COR-L47 (cell line): ENCODE measurements at regions not wholly inside any gene's neighbourhood (a gene's known extent, or its start where the extent isn't known, plus 50 kb on each side); places are given as distances from the start of the nearest gene placed in this dataset.

Source experiments
- DNase-seq: peaks from one replicate; lab custom pipeline; 2025; lab: John Stamatoyannopoulos, UW

DNA sequence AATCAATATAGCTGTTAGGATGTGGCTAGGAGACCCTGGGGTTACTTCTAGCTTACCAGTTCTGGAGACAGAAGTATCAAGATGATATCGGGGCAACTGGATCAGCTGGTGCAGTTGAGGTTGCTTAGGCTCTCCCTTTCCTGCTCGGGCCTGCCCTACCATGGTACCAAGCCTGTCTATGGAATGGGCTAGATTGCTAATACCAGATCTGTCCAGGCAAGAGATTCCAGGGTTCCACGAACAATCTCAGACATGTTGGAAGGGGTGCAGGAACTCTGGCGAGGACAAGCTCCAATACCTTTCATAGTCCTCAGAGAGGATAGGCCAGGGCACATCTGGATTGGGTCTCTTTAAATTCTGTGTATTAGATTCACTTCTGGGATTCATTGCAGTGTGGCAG, 53.8 kb downstream of the ADM start:
- DNase-seq = no peak

DNA sequence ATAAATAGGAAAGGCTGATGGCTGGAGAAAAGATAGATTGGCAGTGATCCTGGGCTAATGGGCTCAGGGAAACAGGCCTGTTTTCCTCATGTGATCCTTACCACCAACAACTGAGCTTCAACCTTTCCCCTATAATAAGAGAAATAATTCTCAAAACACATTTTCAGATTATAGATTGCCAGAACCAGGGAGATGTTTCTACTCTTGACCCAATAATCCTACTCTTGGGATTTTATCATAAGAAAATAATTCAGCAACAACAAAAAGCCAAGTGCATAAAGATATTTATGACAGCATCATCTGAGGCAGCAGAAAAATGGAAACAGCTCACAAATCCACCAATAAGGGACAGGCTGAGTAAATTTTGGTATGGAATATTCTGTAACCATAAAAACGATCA, 54.3 kb downstream of the ADM start:
- DNase-seq = no peak

DNA sequence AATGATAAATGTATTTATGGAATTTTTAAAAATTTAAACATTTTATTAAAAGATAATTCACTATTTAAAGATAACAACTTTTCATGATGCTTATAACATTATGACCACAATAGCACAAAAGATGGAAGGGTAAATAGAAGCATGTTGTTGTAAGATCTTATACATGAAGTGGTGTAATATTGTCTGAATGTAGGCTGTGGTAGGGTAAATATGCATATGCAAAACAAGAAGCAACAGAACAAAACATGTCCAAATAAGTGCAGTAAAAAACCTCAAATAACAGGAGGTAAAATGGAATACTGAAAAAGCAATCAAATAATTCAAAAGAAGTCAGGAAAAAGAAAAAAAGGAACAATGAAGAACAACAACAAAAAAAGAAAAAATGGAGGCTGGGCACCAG, 56.0 kb downstream of the ADM start:
- DNase-seq = no peak

DNA sequence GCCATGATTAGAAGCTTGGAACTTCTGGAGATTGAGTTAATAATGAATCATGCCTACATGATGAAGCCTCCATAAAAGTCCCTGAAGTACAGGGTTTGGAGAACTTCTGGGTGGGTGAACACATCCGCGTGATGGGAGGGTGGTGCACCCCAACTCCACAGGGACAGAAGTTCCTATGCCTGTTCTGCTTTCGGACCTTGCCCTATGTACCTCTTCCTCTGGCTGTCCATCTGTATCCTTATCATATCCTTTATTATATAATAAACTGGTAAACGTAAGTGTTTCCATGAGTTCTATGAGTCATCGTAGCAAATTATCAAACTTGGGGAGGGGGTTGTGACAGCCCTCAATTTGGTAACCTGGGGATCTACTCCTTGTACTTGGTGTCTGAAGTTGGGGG, 60.2 kb downstream of the ADM start:
- DNase-seq = no peak

DNA sequence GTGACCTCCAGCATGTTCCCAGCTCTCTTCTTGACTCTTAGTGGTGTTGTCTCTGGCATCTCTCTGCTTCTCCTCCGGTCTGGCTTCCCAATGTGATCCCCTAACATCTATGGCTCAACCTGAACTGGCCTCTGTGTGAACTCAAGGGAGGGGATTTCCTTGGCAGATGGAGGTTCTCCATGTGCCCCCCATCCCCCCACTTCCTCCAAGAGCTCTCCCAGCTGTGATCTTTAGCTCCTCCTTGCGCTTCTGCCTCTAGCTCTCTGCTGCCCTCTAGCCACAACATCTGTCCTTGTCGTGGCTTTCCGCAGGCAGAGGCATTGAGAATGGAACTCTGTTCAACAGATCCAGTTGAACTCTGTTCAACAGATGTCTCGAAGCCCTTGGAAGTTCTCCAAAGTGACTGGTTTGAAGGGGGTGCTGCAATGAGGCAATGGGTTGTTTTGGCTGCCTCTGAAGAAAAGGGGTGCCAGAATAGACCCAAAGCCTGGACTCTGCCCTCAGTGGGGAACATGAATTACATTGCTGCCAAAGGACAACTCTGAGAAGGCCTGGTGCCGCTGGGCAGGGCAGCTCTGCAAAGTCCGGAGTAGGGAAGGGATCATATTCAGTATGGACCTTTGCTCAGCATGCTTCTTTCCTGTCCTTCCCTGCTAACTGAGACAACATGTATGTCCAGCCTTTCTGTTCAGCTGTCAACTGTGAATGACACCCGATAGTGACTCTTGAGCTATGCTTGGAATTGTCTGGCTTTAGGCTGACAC, 61.9 kb downstream of the ADM start:
- DNase-seq = peak; percentile 74

DNA sequence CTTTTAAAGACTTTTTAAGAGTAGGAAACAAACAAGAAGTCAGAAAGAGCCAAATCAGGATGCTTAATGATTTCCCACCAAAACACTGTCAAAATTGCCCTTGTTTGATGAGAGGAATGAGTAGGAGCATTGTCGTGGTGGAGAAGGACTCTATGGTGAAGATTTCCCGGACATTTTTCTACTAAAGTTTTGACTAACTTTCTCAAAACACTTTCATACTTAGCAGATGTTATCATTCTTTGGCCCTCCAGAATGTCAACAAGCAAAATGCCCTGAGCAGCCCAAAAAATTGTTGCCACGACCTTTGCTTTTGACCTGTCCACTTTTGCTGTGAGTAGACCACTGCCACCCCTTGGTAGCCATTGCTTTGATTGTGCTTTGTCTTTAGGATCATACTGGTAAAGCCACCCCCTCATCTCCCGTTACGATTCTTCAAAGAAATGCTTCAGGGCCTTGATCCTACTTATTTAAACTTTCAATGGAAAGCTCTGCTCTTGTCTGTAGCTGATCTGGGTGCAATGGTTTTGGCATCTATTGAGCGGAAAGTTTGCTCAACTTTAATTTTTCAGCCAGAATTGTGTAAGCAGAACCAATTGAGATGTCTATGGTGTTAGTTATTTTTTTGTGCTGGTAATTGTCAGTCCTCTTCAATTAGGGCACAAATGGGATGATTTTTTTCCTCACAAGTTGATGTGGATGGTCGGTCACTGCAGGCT, 67.2 kb downstream of the ADM start:
- no peak for DNase-seq

DNA sequence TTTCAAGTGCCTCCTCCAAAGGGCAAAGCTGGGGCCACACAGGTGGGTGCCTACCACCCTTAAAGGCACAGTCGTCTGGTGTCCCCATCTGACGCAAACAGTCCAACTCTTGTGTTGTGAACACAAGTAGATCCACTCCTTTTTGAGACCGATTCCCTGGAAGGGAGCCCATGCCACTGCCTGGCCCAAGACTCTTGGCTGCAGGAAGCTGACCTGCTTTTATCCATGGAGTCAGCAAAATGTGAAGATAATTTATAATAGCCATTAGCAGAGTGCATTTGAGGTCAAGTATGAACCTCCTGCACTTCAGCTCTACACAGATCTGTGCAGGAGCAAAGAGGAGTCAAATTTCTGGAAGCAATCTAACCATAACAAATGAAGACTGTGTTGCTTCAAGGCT, 68.5 kb downstream of the ADM start:
- DNase-seq = no peak

DNA sequence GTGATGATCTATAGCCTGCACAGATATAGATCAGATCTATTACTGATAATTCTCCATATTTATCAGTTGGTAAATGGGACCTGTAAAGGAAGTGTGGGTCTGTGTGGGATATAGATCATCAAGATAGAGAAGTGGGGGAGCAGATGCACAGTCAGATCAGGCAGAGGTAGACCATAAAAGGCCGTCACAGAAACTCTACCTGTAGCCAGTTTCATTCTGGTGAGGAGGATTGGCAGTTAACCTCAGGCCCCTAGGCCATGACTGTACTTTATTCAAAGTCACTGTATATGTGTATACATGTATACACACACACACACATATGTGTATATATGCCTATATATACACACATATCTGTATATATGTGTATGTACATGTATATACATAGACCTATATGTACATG, 69.1 kb downstream of the ADM start:
- no peak for DNase-seq

DNA sequence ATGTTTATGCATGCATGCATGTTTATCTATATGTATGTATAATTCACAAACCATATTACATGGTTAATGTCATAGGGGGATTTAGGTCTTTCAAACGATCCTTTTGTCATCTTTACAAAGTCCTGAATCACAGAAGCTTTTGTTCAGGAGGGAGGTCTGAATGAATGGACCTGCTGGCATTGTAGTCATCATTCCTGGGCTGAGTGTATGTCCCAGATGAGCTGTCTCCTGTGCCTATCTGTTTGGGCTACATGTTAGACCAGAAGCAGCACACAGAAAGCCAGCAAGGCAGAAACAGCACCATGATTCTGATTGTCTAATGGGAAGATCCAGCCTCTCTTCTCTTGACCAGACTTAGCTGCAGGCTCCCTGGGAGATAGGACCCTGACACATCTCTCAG, 69.5 kb downstream of the ADM start:
- DNase-seq = no peak

DNA sequence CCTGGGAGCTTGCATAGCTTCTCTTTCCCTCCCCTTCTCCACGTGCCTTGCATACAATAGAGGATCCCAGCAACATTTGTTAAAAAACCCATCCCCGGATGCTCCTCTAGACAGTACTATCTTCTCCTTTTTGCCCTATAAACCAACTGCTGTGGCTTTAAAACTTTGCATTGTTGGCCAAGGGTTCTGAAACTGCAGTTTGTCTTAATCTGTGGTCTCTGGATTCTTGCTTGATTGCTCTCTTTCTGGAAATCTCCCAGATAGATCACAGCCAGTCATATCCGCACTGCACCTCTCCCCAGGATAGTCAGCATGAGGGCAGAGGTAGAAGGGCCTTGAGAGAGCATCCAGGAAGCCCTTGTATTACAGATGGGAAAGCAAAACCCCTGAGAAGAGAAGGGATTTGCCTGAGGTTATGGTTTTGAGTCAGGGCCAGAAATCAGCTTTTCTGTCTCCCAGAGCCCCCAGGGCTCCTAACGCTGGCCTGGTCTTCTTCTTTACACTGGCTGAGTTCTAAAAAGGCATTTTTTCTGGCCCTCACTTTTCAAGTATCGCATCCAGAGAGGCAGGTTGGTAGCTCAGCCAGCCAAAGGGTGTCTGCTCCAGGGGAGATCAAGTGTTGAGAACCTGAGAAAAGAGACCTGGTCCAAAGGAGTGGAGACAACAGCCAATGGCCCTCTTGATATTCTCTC, 70.6 kb downstream of the ADM start:
- no peak for DNase-seq

DNA sequence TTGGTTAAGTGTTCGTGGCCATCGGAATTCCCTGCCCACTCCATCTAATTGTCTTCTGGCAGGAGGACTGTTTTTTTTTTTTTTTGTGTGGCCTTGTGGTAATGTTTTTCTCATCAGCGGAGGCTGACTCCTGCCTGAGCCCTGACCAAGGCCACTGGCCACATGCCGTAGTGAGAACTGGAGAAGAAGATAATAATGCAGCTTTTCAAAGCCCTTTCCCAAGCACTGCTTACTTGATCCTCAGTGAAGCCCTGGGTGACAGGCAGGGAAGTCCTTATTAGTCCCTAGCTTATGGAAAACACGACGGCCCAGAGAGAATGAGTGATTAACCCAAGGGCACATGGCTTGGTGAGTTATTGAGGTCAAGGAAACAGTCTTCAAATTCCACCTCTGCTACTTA, 71.2 kb downstream of the ADM start:
- no peak for DNase-seq

DNA sequence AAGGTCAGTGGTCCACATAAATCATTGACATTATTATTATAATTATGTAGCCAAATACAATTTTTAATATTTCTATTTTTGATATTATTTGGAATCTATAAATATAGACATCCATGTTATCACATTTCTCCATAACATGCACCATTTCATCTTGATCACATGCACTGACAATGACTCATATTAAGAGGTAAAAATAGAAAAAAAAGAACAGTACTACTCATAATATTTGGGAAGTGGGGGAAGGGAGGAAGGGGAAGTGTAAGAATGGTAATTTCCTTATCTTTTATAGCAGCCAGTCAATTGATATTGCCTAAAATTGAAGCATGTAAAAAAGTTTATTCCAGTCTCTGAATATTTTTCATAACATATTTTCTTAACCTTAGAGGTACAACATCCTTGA, 72.3 kb downstream of the ADM start:
- DNase-seq = no peak

DNA sequence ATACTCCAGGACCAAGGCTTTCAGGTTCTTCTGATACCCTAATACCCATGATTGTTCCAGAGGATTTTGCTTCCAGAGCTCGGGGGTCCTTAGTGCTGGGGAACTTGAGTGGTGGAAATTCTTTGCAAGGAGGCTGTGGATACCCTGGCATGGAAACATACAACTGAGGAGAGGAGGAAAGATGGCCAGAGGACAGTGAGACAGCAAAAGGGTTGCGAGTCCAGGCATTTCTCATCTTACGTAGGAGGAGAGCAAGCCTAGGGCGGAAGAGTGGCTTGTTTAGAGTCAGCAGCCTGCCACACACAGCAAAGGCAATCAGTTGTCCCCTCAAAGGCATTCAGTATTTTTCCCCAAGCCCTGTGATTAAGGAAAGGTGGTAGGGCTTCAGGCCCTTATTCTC, 73.5 kb downstream of the ADM start:
- DNase-seq = no peak

DNA sequence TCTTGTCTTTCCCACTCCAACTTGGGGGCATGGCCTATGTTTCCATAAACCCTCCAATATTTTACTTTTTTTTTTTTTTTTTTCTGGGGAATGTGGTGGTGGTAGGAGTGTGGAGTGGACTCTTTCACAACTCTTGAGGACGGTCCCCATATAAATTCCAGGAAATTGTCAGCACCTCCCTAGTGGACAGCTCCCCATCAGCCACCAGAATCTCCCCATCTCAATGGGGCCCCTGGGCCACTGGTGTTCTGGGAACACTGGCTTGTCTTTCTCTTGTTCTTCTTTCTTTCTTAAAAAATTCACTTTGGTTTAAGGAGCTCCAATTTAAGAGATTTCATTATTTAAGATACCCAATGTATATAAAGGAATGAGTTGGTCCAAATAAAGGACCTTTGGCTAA, 74.1 kb downstream of the ADM start:
- no peak for DNase-seq

DNA sequence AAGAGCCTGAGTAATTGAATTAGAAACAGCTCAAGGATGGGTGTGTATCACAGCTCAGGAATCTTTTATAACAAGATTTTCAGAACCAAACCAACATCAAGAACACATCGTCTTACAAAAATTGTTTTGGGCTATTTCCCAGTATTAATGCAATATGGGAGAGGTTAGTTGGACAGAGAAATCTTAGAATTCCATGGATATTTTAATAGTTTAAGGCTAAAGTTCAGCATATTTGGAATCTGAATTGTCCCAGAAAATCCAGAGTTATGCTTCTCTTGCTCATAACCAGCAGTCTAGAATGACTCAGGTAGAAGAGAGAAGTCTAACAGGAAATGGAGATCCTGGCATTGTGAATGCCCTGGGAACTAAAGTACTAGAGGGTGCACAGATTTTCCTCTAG, 74.6 kb downstream of the ADM start:
- DNase-seq = no peak

DNA sequence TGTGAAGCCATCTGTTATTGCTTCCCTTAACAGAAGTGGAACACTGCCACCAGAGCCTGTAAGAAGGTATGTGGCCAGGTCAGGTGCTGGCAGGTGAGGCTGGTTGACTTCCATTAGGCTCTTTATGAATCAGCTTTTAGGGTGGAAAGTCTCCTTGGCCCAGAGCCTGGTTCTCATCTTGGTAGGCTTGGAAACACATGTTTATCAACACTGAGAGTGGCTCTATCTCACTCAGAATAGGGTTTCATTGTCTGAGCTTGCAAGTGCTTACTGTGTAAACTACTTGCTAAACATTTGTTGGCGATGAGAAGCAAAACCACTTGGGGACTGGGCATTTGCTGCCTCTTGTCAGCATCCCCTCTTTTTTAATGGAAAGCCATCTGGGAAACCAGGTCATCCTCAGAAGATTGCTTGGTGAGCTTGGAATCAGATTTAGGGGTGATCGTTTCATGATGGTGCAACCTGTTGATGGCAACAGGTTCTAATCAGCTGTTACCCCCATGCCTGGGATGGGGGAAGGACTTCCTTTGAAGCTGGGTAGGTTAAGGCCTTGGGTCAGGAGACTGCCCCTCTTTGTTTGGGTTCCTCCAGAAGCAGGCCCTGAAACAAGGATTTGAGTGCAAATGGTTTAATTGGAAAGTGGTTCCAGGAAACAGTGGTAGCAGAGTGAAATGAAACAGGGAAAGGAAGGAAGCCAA, 75.0 kb upstream of the AMPD3 start:
- peak; percentile 51 for DNase-seq

DNA sequence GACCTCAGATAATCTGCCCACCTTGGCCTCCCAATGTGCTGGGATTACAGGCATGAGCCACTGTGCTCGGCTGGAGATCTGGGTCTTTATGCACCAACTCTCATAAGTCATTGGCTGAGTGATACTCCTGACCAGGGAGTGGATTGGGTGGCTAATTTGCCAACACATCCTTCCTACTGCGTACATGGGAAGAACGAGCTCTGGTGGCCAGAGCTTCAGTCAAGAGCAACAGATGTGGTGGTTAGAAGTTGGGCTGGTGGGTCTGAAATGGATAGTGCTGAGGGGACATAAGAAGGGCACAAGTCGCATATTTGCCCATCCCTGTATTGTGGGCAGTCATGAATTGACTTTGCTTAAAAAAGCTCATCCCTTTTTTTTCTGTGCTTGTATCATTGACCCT, 74.1 kb upstream of the AMPD3 start:
- DNase-seq = no peak

DNA sequence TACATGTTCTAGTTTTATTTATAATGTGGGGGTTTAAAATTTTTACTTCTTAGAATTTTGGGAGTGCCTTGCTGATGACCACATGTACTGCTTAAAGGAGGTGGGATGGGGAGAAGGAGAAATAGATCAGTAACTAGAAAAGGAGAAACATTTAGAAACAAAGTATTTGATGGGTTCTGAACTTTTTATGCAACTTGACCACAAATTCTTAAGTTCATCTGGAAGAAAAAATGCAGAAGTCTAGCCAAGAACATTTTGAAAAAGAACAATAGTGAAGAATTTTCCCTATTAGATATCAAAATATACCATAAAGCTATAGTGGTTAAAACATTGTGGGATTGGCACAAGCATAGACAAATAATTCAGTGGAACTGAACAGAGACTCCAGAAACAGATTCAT, 73.3 kb upstream of the AMPD3 start:
- DNase-seq = no peak

DNA sequence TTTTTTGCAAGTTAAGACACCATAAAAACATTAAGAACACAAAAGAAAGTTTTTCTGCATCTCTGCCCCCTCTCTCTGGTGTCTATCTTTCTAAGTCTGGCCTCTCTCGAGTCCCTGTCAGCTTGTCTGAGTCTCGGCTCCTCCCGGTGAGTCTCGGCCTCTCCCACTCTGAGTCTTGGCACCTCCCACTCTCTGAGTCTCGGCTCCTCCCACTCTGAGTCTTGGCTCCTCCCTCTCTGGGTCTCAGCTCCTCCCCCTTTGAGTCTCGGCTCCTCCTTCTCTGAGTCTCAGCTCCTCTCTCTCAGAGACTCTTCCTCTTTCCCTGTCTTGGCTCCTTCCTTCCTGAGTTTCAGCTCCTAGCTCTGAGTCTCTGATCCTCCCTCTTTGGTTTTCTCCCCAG, 72.5 kb upstream of the AMPD3 start:
- no peak for DNase-seq

DNA sequence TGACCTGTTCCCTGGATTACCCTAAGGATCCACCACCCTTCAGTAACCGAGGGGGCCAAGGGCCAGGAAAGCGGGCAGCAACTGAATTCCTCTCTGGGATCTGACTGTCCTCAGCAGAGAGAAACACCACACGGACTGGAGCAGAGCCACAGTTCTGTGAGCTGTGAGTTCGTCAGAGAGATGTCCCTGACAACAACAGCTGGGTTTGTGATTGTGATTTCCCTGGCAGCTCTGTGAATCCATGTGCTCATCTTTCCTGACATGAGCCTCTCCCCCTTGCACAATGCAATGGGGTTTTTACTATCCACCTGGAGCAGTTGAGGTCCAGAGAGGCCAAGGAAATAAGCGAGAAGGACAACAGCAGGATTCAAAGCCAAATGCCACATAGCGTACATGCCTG, 69.4 kb upstream of the AMPD3 start:
- DNase-seq = no peak

DNA sequence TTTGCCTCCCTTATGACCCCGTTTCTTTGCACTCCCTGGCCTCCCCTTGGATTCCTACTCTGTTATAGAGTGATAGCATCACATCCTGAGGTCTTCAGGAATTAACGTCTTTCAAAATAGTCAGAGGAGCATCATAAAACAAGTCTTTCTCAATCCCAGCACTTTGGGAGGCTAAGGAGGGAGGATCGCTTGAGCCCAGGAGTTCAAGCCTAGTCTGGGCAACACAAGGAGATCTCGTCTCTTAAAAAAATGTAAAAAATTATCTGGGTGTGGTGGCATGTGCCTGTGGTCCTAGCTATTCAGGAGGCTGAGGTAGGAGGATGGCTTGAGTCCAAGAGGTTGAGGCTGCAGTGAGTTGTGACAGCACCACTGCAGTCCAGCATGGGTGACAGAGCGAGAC, 68.7 kb upstream of the AMPD3 start:
- DNase-seq = no peak

DNA sequence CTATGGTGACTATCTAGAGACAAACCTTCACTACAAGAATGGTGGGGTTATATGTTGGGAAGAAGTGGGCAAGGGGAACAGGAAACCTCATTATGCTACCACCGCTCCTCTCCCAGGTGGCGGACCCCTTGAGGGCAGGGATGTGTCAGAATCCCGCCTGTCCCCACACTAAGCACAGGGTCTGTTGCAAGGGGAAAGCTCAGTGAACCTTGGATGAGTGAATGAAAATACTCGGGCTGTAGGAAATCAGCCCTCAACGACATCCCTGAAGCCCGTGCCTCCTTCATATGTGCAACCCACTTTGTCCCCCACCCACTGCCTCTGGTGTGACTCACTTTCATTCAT, 68.2 kb upstream of the AMPD3 start:
- no peak for DNase-seq
